K562 (cell line): ENCODE measurements at regions not wholly inside any gene's neighbourhood (a gene's known extent, or its start where the extent isn't known, plus 50 kb on each side); places are given as distances from the start of the nearest gene placed in this dataset.

ENCODE experiments used
- ATAC-seq: fragments of 200-7000 bp; cut with Tn5 transposase; 3 replicates; pipeline ENCODE4 v1.9.1; 2020; ENCODE audit warnings: moderate library complexity
- BruUV-seq: library from RNA; stranded (reverse); fragments of 400-500 nt; replicated peaks from 2 replicates; lab custom pipeline; 2021; lab: Mats Ljungman, UMichigan
- CTCF ChIA-PET: fragments of 300-600 bp; formaldehyde crosslinking; extraction: SDS; loops from one replicate; lab custom pipeline; 2021; ENCODE audit warnings: low intra/inter-chr PET ratio; lab: Yijun Ruan, JAX
- POLR2A ChIA-PET: fragments of 300-600, 350-650 bp; sonication (Branson Sonifier 250); formaldehyde crosslinking; extraction: SDS; loops from one replicate; lab custom pipeline; 2021; ENCODE audit warnings: antibody characterized with exemption, inconsistent platforms; lab: Yijun Ruan, JAX
- DNase-seq, 4 experiments: peaks; one replicate each; pipeline versions ENCODE4 v3.0.0 to v3.0.0-alpha.2; 2011 to 2018; ENCODE audit warnings: low spot score in 3 of 4, mixed read lengths in 3 of 4; ENCODE audit errors: extremely low read depth in 1 of 4
- FAIRE-seq: peaks from 2 replicates; lab custom pipeline; 2011; peaks lifted over from hg19 to GRCh38; lab: Jason Lieb, UNC
- H2AFZ ChIP-seq: 2 replicates; pipeline ENCODE4 v1.6.0; 2011; ENCODE audit warnings: low read depth, low read length, control low read depth, inconsistent platforms
- H3K27ac ChIP-seq: fragments of 200-600 bp; 3 replicates; pipeline ENCODE4 v1.8.0; 2011; ENCODE audit warnings: low read depth, mild to moderate bottlenecking, control low read depth, inconsistent platforms, low read length, moderate library complexity, mixed read lengths; ENCODE audit errors: extremely low read depth
- H3K27me3 ChIP-seq, 2 experiments: fragments of 300-600 bp in 1 of 2; 2 replicates in 1 of 2; 3 replicates in 1 of 2; pipeline versions ENCODE4 v1.6.0 to v1.8.0; 2011; ENCODE audit warnings: inconsistent platforms in 2 of 2, low read length in 2 of 2, mild to moderate bottlenecking in 1 of 2, mixed read lengths in 1 of 2, moderate library complexity in 1 of 2; ENCODE audit not compliant: control insufficient read depth in 2 of 2, insufficient read depth in 2 of 2
- H3K36me3 ChIP-seq: fragments of 300-600 bp; 3 replicates; pipeline ENCODE4 v1.8.0; 2011; ENCODE audit warnings: mild to moderate bottlenecking, low read length, inconsistent platforms; ENCODE audit not compliant: control insufficient read depth, insufficient read depth
- H3K4me1 ChIP-seq, 2 experiments: fragments of 200-600 bp in 1 of 2; replicated peaks in 1 of 2; 2 replicates in 1 of 2; 3 replicates in 1 of 2; pipeline versions ENCODE4 v1.5.1 to v1.8.0; 2011; ENCODE audit warnings: inconsistent platforms in 2 of 2, low read length in 2 of 2, mild to moderate bottlenecking in 1 of 2, mixed read lengths in 1 of 2, moderate library complexity in 1 of 2; ENCODE audit not compliant: control insufficient read depth in 2 of 2, insufficient read depth in 2 of 2
- H3K4me2 ChIP-seq: 2 replicates; pipeline ENCODE4 v1.6.1; 2011; ENCODE audit warnings: low read length, control low read depth, inconsistent platforms, mixed read lengths; ENCODE audit not compliant: insufficient read depth
- H3K4me3 ChIP-seq: fragments of 200-600 bp; sonication (generic), shearing (Covaris generic); 2 replicates; pipeline ENCODE4 v1.5.1; 2016; ENCODE audit warnings: control low read depth, inconsistent platforms
- H3K79me2 ChIP-seq: fragments of 200-600 bp; 3 replicates; pipeline ENCODE4 v1.8.0; 2011; ENCODE audit warnings: low read length, inconsistent platforms; ENCODE audit not compliant: control insufficient read depth, insufficient read depth
- H3K9ac ChIP-seq, 2 experiments: 2 replicates each; pipeline versions ENCODE4 v1.6.0 to v1.6.1; 2011; ENCODE audit warnings: low read depth in 2 of 2, low read length in 2 of 2, control low read depth in 1 of 2, inconsistent platforms in 1 of 2, mild to moderate bottlenecking in 1 of 2, mixed read lengths in 1 of 2; ENCODE audit not compliant: insufficient read depth in 1 of 2
- H3K9me1 ChIP-seq: one replicate; pipeline ENCODE4 v1.6.0; 2011; ENCODE audit warnings: inconsistent platforms, mild to moderate bottlenecking, low read length, moderate library complexity; ENCODE audit not compliant: control insufficient read depth, insufficient read depth
- H3K9me3 ChIP-seq: replicated peaks from 2 replicates; pipeline ENCODE4 v1.5.1; 2011; ENCODE audit warnings: low read depth, low read length, inconsistent platforms; ENCODE audit not compliant: control insufficient read depth, insufficient read depth
- H4K20me1 ChIP-seq: replicated peaks from 2 replicates; pipeline ENCODE4 v1.6.1; 2011; ENCODE audit warnings: low read length, inconsistent platforms, mixed read lengths; ENCODE audit not compliant: control insufficient read depth, insufficient read depth
- CAMTA2 ChIP-seq: fragments of 250-450 bp; sonication (Bioruptor Pico); conservative IDR thresholded peaks from 2 replicates; pipeline ENCODE4 v1.5.1; 2022
- EGR1 ChIP-seq: fragments of 450-650 bp; conservative IDR thresholded peaks from 2 replicates; pipeline ENCODE4 v1.6.1; 2017; ENCODE audit warnings: mild to moderate bottlenecking
- FOXA1 ChIP-seq: fragments of 450-650 bp; IDR thresholded peaks from 2 replicates; pipeline ENCODE4 v1.6.1; 2016; ENCODE audit warnings: mild to moderate bottlenecking, borderline replicate concordance
- MTA2 ChIP-seq: fragments of 450-650 bp; IDR thresholded peaks from 2 replicates; pipeline ENCODE4 v1.6.1; 2016; ENCODE audit warnings: low read depth
- RHOXF2B ChIP-seq: fragments of 250-450 bp; sonication (Bioruptor Pico); conservative IDR thresholded peaks from 2 replicates; pipeline ENCODE4 v1.5.1; 2021
- TSHZ1 ChIP-seq: fragments of 250-450 bp; sonication (Bioruptor Pico); IDR thresholded peaks from 2 replicates; pipeline ENCODE4 v1.4.0; 2020; ENCODE audit warnings: mild to moderate bottlenecking, moderate library complexity
- ZFPM2 ChIP-seq: fragments of 250-450 bp; sonication (Bioruptor Pico); IDR thresholded peaks from 2 replicates; pipeline ENCODE4 v1.5.1; 2022; ENCODE audit warnings: mild to moderate bottlenecking
- ZNF277 ChIP-seq: fragments of 250-450 bp; sonication (Bioruptor Pico); IDR thresholded peaks from 2 replicates; pipeline ENCODE4 v1.8.0; 2022; ENCODE audit warnings: inconsistent platforms, mild to moderate bottlenecking, moderate library complexity, borderline replicate concordance
- ZNF316 ChIP-seq: fragments of 450-650 bp; IDR thresholded peaks from 2 replicates; pipeline ENCODE4 v1.6.1; 2016
- WGBS: fragments of 100-300 bp; shearing (Covaris generic); methylation state at CpG from one replicate; pipeline ENCODE4 v1.1.6; 2016; ENCODE audit warnings: low coverage, mixed read lengths; ENCODE audit not compliant: insufficient coverage; ENCODE audit errors: missing lambda C conversion rate; 5-methylcytosine and 5-hydroxymethylcytosine counted together
- in situ Hi-C: fragments of 300-500 bp; cut with MboI; formaldehyde crosslinking; loops from 4 replicates; pipeline ENCODE4 v1.15.0; 2018; ENCODE audit warnings: inconsistent platforms, mixed read lengths
- intact Hi-C: fragments of 100-400 bp; cut with micrococcal nuclease; formaldehyde crosslinking; loops from 2 replicates; pipeline ENCODE4 v1.14.2; 2022

GRCh38 chr6:8764733-8765132, 329.4 kb upstream of the SLC35B3 start (continued):
- TF ChIP-seq EGR1 (no peak), RHOXF2B (CRISPR knock-in tag) (no peak), ZNF277 (CRISPR knock-in tag) (no peak)

DNA sequence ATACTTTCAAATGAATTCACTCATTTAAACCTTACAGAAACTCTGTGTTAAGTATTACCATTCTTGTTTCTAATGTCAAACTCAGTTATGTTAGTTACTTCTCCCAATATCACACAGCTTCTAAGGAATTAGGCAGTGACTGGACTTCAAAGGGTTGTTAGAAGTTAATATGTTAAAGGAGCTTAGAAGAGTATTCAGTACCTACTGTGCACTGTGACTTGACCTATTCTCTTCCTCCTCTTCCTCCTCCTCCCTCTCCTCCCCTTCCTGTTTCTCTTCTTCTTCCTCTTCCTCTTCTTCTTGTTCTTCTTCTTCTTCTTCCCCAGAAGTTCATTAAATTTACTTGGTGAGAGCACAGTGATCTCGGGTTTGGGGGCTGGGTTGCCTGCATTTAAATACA, 325.6 kb upstream of the SLC35B3 start:
- no TSS peak for BruUV-seq
- no peak for FAIRE-seq
- POLR2A ChIA-PET: no interaction called here

More for the DNA sequence above, 325.6 kb upstream of the SLC35B3 start:
- intact Hi-C loops (no loop called here), in situ Hi-C loops (no loop called here)
- H2AFZ ChIP-seq: no peak overlapping the region
- H3K9ac ChIP-seq: no peak overlapping the region
- no peak for ATAC-seq
- H3K27me3 ChIP-seq: no peaks in the 10 kb centered on the region
- no peak overlapping the region for H3K4me3 ChIP-seq
- H3K79me2 ChIP-seq: no peaks in the 10 kb centered on the region
- no peaks in the 10 kb centered on the region for H3K9me1 ChIP-seq
- no peaks in the 10 kb centered on the region for H4K20me1 ChIP-seq
- H3K27ac ChIP-seq: no peak overlapping the region
- no peaks in the 10 kb centered on the region for H3K36me3 ChIP-seq
- no peaks in the 10 kb centered on the region; the same call in 1 of the 2 replicates for H3K9me3 ChIP-seq
- H3K4me1 ChIP-seq: no peaks in the 10 kb centered on the region
- H3K4me2 ChIP-seq: no peak overlapping the region
- WGBS: 0% methylated on average over 1 of the region's 1 CpG
- DNase-seq: no peak
- CTCF ChIA-PET: no interaction called here
- TF ChIP-seq FOXA1 (no peak), CAMTA2 (CRISPR knock-in tag) (no peak), MTA2 (no peak), ZFPM2 (CRISPR knock-in tag) (no peak), TSHZ1 (CRISPR knock-in tag) (no peak), ZNF316 (no peak)
